GM12875 (cell line): ENCODE measurements at regions not wholly inside any gene's neighbourhood (a gene's known extent, or its start where the extent isn't known, plus 50 kb on each side); places are given as distances from the start of the nearest gene placed in this dataset.
"Not testable (repeated sequence)": the region's sequence is repeated elsewhere in the genome, so short reads cannot be mapped to it uniquely, and the experiment has no call there.

Experiments
- H3K4me3 ChIP-seq: one replicate; pipeline ENCODE4 v1.5.1; 2011; ENCODE audit warnings: low read depth, low read length, control low read depth
- TF ChIP-seq, protein P1 (sequence below): IDR thresholded peaks from 2 replicates; pipeline ENCODE4 v1.5.1; 2011; ENCODE audit warnings: low read depth, mild to moderate bottlenecking, control low read depth, inconsistent platforms, low read length, moderate library complexity, borderline replicate concordance; ENCODE audit not compliant: insufficient read depth

DNA sequence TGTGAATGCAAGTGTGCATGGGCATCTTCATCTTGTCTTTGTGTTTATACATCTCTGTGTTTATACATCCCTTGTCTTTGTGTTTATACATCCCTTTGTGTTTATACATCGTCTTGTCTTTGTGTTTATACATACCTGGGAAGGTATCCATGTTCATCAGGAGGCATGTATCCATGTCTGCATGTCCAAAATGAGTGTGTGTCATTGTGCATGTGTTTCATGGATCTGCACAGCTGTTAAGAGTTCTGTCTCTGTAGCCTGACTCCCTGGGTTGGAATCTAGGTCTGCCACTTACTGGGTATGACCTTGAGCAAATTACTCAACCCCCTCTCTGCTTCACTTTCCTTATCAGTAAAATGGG lies 50.1 kb upstream of the SIRPA start:
- H3K4me3 ChIP-seq = no peak overlapping the region
- TF ChIP-seq, protein P1, sequence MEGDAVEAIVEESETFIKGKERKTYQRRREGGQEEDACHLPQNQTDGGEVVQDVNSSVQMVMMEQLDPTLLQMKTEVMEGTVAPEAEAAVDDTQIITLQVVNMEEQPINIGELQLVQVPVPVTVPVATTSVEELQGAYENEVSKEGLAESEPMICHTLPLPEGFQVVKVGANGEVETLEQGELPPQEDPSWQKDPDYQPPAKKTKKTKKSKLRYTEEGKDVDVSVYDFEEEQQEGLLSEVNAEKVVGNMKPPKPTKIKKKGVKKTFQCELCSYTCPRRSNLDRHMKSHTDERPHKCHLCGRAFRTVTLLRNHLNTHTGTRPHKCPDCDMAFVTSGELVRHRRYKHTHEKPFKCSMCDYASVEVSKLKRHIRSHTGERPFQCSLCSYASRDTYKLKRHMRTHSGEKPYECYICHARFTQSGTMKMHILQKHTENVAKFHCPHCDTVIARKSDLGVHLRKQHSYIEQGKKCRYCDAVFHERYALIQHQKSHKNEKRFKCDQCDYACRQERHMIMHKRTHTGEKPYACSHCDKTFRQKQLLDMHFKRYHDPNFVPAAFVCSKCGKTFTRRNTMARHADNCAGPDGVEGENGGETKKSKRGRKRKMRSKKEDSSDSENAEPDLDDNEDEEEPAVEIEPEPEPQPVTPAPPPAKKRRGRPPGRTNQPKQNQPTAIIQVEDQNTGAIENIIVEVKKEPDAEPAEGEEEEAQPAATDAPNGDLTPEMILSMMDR = no peak

GRCh38 chr20:1844325-1845162 lies 50.7 kb upstream of the SIRPA start:
- no peak overlapping the region for H3K4me3 ChIP-seq
- TF ChIP-seq, protein P1 = no peak

DNA sequence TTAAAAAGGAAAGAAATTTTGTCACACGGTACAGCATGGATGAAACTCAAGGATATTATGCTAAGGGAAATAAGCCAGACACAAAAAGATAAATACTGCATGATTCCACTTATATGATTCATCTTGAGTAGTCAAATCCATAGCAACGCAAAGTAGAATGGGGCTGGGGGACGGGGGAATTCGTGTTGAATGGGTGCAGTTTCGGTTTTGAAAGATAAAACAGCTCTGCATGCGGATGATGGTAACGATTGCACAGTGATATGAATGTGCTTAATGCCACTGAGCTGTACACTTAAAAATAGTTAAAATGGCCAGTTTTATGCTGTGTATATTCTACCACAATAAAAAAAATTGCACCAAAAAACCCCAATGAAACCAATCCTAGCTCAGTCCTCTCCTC lies 52.9 kb upstream of the SIRPA start:
- no peak overlapping the region for H3K4me3 ChIP-seq
- TF ChIP-seq, protein P1 = no peak

- H3K4me3 ChIP-seq = no peak overlapping the region
- TF ChIP-seq, protein P1 = no peak
Measured at GRCh38 chr20:1841554-1842140, 53.6 kb upstream of the SIRPA start.

DNA sequence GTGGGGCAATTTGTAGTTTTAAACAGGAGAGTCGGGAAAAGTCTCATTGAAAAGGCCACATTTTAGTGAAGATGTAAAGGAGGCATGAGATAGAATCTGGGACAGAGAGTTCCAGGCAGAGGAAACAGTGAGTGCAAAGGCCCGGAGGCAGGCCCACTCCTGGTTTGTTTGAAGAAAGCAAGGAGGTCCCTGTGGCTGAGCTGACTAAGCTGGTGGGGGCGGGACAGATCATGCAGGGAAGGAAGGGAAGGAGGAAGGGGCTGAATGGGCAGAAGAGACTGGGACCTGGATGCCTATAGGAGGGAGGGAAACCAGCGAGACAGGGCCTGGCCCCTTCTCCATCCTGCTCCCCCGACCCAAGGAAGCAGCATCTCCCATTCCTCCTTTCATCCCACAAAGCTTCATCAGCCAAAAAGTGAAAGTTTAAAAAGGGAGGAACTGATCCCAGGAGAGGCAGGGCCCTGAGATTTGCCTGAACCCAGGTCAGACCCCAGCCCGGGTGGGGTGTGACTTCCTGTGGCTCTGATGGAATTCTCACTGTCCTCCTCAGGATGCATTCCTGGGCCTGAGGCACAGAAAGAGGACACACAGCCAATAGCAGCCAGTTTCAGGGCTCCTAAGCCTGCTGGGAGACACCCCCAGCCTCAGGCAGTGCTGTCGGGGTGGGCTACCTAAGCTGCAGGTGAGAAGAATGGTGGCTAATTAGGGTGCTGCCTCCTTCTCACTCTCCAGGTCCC lies 54.2 kb upstream of the SIRPA start:
- no peak overlapping the region for H3K4me3 ChIP-seq
- TF ChIP-seq, protein P1 = no peak

DNA sequence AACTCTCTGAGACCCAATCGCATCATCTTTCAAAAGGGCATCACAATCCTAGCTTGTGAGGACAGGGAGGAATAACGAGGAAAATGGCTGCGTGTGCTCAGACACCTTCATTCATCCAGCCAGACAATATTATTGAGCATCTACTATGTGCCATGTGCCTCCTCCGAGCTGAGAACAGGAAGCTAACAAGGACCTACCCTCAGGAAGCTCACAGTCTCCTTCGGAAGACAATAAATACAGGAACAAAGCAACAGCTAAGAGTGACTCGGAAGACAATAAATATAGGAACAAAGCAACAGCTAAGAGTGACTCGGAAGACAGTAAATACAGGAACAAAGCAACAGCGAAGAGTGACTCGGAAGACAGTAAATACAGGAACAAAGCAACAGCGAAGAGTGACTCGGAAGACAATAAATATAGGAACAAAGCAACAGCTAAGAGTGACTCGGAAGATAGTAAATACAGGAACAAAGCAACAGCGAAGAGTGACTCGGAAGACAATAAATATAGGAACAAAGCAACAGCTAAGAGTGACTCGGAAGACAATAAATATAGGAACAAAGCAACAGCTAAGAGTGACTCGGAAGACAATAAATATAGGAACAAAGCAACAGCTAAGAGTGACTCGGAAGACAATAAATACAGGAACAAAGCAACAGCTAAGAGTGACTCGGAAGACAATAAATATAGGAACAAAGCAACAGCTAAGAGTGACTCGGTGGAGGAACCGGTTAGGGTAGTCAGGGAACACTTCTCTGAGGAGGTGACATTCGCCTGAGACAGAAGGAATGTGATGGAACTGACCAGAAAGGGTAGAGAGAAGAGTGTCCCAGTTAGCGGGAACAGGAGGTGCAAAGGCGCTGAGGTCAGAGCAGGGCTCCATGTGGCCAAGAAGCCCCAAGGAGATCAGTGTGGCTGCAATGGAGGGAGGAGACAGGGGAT lies 55.6 kb upstream of the SIRPA start:
- not testable (repeated sequence) for H3K4me3 ChIP-seq
